Fibroblast of lung (primary cell): ENCODE measurements at regions not wholly inside any gene's neighbourhood (a gene's known extent, or its start where the extent isn't known, plus 50 kb on each side); places are given as distances from the start of the nearest gene placed in this dataset.

Experiments
- DNase-seq, 2 donors: peaks; one replicate each; pipeline versions ENCODE4 v3.0.0 to v3.0.0-alpha.2; 2010; ENCODE audit warnings: low read depth in 2 of 2
- H2AFZ ChIP-seq: 2 replicates; pipeline ENCODE4 v1.5.1; 2012; ENCODE audit warnings: low read length, control low read depth, inconsistent platforms
- H3K27ac ChIP-seq: 2 replicates; pipeline ENCODE4 v1.5.1; 2011; ENCODE audit warnings: low read length, control low read depth; ENCODE audit not compliant: insufficient read depth
- H3K27me3 ChIP-seq: 2 replicates; pipeline ENCODE4 v1.5.1; 2011; ENCODE audit warnings: mild to moderate bottlenecking, low read length; ENCODE audit not compliant: control insufficient read depth, insufficient read depth
- H3K36me3 ChIP-seq: 2 replicates; pipeline ENCODE4 v1.5.1; 2011; ENCODE audit warnings: low read length; ENCODE audit not compliant: control insufficient read depth, insufficient read depth
- H3K4me1 ChIP-seq: 2 replicates; pipeline ENCODE4 v1.5.1; 2011; ENCODE audit warnings: low read length; ENCODE audit not compliant: control insufficient read depth, insufficient read depth; ENCODE audit errors: extremely low read depth
- H3K4me2 ChIP-seq: 2 replicates; pipeline ENCODE4 v1.5.1; 2011; ENCODE audit warnings: low read length, control low read depth; ENCODE audit not compliant: insufficient read depth; ENCODE audit errors: extremely low read depth
- H3K4me3 ChIP-seq, 4 experiments: fragments of 200-600 bp in 1 of 4; sonication (generic) in 1 of 4; replicated peaks in 1 of 4; 2 replicates each; pipeline ENCODE4 v1.5.1; 2011 to 2016; ENCODE audit warnings: low read length in 4 of 4, low read depth in 3 of 4, mild to moderate bottlenecking in 3 of 4, control low read depth in 2 of 4, inconsistent platforms in 1 of 4, mixed read lengths in 1 of 4; ENCODE audit not compliant: insufficient read depth in 1 of 4; ENCODE audit errors: control extremely low read depth in 1 of 4
- H3K79me2 ChIP-seq: 2 replicates; pipeline ENCODE4 v1.5.1; 2012; ENCODE audit warnings: mild to moderate bottlenecking, low read length, inconsistent platforms; ENCODE audit not compliant: control insufficient read depth, insufficient read depth
- H3K9ac ChIP-seq: 2 replicates; pipeline ENCODE4 v1.5.1; 2011; ENCODE audit warnings: mild to moderate bottlenecking, low read length, control low read depth; ENCODE audit not compliant: insufficient read depth
- H3K9me3 ChIP-seq: 2 replicates; pipeline ENCODE4 v1.5.1; 2012; ENCODE audit warnings: low read depth, low read length; ENCODE audit not compliant: control insufficient read depth, insufficient read depth
- H4K20me1 ChIP-seq: 2 replicates; pipeline ENCODE4 v1.5.1; 2011; ENCODE audit warnings: low read length; ENCODE audit not compliant: control insufficient read depth, insufficient read depth; ENCODE audit errors: extremely low read depth
- CTCF ChIP-seq, 2 donors: IDR thresholded peaks in 1 of 2; conservative IDR thresholded peaks in 1 of 2; 1 replicate in 1 of 2; 2 replicates in 1 of 2; pipeline ENCODE4 v1.5.1; 2011 to 2012; ENCODE audit warnings: low read length in 2 of 2, control low read depth in 1 of 2, inconsistent platforms in 1 of 2, low read depth in 1 of 2, mild to moderate bottlenecking in 1 of 2
- EZH2 ChIP-seq: IDR thresholded peaks from 2 replicates; pipeline ENCODE4 v1.5.1; 2012; ENCODE audit warnings: low read length, control low read depth, mild to moderate bottlenecking; ENCODE audit errors: missing control alignments

DNA sequence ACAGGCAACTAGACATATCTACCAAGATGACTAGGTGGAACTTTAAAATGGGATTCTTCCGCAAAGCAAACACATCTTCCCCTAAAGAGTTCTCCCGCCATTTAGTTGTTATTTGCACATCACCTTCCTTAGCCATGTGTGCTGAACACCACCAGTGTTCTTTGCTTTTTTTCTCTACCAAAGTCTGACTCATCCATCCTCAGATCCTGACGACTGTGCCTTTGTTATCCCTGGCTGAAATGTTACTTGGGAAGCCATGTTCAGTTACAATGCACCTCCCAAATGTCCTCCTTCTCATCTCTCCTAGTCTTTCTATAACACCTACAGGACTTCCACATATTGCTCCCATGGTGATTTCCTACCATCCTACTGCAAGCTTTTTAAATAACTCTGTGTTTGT, 593.5 kb upstream of the ARID1B start:
- no peaks in the 10 kb centered on the region for H3K36me3 ChIP-seq
- no peaks in the 10 kb centered on the region for H3K4me1 ChIP-seq
- no peak for DNase-seq
- H3K4me2 ChIP-seq: no peak overlapping the region
- no peaks in the 10 kb centered on the region for H3K79me2 ChIP-seq
- H3K9me3 ChIP-seq: no peaks in the 10 kb centered on the region
- no peak overlapping the region for H2AFZ ChIP-seq
- no peaks in the 10 kb centered on the region for H4K20me1 ChIP-seq
- no peaks in the 10 kb centered on the region for H3K27me3 ChIP-seq
- TF ChIP-seq CTCF (conservative IDR thresholded peaks at IDR 0.05 in 1 of 2, IDR thresholded peaks at IDR 0.05 in 1 of 2; ENCODE audit: low read depth in 1 of 2, low read length in 2 of 2) (no peak), EZH2 (no peak)
- H3K4me3 ChIP-seq: no peak overlapping the region
- H3K27ac ChIP-seq: no peak overlapping the region
- H3K9ac ChIP-seq: no peak overlapping the region

GRCh38 chr6:156182356-156182755, 594.8 kb upstream of the ARID1B start:
- H3K27ac ChIP-seq: no peak overlapping the region
- H3K4me1 ChIP-seq: no peaks in the 10 kb centered on the region
- no peaks in the 10 kb centered on the region for H3K9me3 ChIP-seq
- H4K20me1 ChIP-seq: no peaks in the 10 kb centered on the region
- TF ChIP-seq CTCF (conservative IDR thresholded peaks at IDR 0.05 in 1 of 2, IDR thresholded peaks at IDR 0.05 in 1 of 2; ENCODE audit: low read depth in 1 of 2, low read length in 2 of 2) (no peak), EZH2 (no peak)
- DNase-seq: no peak
- no peaks in the 10 kb centered on the region for H3K79me2 ChIP-seq
- no peaks in the 10 kb centered on the region for H3K36me3 ChIP-seq
- no peak overlapping the region for H3K4me2 ChIP-seq
- H3K27me3 ChIP-seq: no peaks in the 10 kb centered on the region
- no peak overlapping the region for H3K9ac ChIP-seq
- no peak overlapping the region for H3K4me3 ChIP-seq
- no peak overlapping the region for H2AFZ ChIP-seq

DNA sequence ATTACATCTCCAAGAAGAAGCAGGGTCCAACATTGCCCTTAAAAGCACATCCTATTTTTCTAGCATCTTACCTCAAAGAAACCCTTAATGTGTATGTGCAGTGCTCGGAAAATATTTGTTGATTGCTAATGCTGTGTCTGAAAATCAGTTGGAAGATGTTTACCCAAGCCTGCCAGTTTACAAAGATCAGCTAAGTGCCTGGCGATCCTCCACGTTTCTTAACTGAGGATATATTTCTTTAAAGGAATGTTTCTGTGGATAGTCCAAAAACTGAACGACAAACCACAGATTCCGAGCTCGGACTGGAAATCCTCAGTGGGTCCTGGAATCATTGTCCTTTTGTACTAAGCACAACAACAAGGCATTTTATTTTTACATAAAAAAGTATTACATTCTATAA, 595.7 kb upstream of the ARID1B start:
- Histone ChIP-seq H3K9ac (no peak overlapping the region), H2AFZ (no peak overlapping the region), H3K27ac (no peak overlapping the region), H3K4me1 (no peaks in the 10 kb centered on the region), H3K4me2 (no peak overlapping the region), H3K4me3 (no peak overlapping the region), H3K36me3 (no peaks in the 10 kb centered on the region), H3K79me2 (no peaks in the 10 kb centered on the region), H3K9me3 (no peaks in the 10 kb centered on the region), H4K20me1 (no peaks in the 10 kb centered on the region), H3K27me3 (no peaks in the 10 kb centered on the region)
- no peak for TF ChIP-seq CTCF (conservative IDR thresholded peaks at IDR 0.05 in 1 of 2, IDR thresholded peaks at IDR 0.05 in 1 of 2; ENCODE audit: low read depth in 1 of 2, low read length in 2 of 2)
- no peak for TF ChIP-seq EZH2
- DNase-seq: no peak
